HG03378 (cell line): ENCODE measurements at regions not wholly inside any gene's neighbourhood (a gene's known extent, or its start where the extent isn't known, plus 50 kb on each side); places are given as distances from the start of the nearest gene placed in this dataset.
A peak's percentile ranks its signal among the peaks of the same experiment; 100 is the strongest.

Experiments used
- ATAC-seq: cut with Tn5 transposase; IDR thresholded peaks from one replicate; pipeline ENCODE4 v1.9.1; 2021; ENCODE audit warnings: mild to moderate bottlenecking, moderate library complexity; ENCODE audit not compliant: unreplicated experiment

DNA sequence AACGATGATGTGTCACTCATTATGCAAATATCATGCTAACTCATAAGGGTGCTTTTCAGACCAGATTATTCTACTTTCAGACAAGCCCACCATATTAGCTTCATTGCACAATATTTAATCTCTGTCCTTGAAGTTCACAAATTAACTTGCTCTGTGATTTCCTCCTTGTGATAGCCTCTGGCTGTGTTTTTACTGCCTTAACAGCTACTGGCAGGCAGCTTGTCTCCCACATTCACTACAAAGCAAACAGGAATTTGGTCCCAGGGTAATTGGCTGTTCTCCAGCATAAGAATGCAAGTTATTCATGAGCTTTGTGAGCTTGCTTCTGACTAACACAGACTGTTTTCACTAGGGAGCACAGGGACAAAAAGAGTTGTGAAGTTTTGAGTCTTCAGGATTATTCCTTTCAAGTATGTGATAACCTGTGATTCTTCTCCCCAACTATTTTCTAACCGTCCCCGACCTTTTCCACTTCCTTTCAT, 87.9 kb upstream of the HMCN1 start:
- ATAC-seq, result no peak

GRCh38 chr1:185645686-185646085, 88.5 kb upstream of the HMCN1 start:
- ATAC-seq, result no peak

- no peak for ATAC-seq
Measured at GRCh38 chr1:185645162-185645640, 89.0 kb upstream of the HMCN1 start.

- ATAC-seq, result no peak
Measured at GRCh38 chr1:185644531-185644930, 89.7 kb upstream of the HMCN1 start.

GRCh38 chr1:185636848-185637247, 97.3 kb upstream of the HMCN1 start:
- peak; percentile 100 for ATAC-seq

- ATAC-seq, result no peak
Measured at GRCh38 chr1:185634704-185635103, 99.5 kb upstream of the HMCN1 start.

DNA sequence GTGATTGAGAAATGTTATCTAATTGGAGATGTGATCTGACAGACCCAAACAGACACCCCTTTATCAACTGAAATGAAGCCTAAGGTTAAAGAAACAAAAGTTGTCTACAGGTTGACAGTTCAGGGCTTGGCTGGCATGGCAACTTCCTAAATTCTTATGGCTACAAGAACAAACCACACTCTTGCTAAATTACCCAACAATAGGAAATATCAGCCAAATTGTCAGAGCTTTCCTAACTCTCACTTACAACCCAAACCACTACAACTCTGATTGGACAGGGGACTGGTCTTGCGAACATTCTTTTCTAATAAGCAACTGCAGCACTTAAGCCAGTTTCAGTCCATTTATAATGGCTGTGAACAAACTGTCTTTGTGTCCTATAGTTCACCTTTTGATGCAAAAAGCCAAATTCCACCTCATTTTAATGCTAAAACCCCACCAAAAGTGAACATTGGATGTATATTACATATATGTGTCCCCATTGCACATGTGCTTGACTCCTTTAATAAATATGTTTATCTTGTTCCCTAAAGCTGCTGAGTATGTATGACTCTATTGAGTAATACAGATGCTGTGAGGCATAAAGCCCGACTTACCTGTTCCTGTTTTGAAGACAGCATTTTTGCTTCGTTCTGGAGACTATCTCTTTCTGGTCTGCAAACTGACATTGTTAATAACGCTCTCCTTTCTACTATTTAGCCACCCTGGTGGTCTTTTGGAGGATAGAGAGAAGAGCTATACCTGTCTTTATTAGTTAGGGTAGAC, 101.3 kb upstream of the HMCN1 start:
- ATAC-seq, result no peak

DNA sequence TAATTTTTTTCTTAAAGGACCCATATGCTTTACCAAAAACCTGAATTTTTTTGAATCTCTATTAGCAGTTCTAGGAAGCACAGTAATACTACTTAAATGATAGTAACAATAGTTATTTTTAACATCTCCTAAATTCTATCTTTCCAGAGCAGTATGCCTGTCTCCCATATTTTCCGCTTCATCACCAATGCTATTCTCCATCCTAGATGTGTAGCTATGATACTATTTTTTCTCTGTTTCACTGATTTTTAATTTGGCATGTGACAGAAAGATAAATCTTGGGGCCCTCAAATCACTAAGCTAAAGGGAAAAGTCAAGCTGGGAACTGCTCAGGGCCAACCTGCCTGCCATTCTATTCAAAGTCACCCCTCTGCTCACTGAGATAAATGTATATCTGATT, 102.3 kb upstream of the HMCN1 start:
- no peak for ATAC-seq

- no peak for ATAC-seq
Measured at GRCh38 chr1:185627761-185628501, 106.3 kb upstream of the HMCN1 start.

DNA sequence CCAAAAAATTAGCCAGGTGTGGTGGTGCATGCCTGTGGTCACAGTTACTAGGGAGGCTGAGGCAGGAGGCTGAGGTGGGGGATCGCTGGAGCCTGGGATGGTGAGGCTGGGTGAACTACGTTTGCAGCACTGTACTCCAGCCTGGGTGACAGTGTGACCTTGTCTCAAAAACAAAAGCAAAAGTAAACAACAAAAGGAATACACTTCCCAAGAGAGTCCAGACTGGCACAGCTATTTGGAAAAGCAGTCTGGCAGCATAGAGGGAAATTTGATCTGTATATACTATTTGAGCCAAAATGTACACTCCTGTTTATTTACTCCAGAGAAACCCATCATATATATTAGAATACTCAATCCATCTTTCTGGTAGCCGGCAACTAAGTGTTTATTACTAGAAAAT, 107.0 kb upstream of the HMCN1 start:
- no peak for ATAC-seq

GRCh38 chr1:185626344-185626743, 107.8 kb upstream of the HMCN1 start:
- no peak for ATAC-seq

- ATAC-seq, result no peak
Measured at GRCh38 chr1:185610954-185611353, 123.2 kb upstream of the HMCN1 start.

- peak; percentile 85 for ATAC-seq
Measured at GRCh38 chr1:185608177-185608576, 126.0 kb upstream of the HMCN1 start.

DNA sequence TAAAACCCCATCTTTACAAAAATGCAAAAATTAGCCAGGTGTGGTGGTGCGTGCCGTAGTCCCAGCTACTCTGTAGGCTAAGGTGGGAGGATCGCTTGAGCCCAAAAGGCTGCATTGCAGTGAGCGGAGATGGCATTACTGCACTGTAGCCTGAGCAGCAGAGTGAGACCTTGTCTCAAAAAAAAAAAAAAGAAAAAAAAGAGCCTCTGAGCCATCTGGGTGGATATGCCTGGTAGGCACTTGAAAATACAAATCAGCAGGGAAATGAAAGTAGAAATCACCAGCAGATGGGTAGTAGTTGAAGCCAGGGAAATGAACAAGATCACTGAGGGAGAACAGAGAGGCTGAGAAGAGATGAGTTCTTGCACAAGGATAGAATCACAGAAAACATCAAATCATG, 131.0 kb upstream of the HMCN1 start:
- peak; percentile 47 for ATAC-seq

- no peak for ATAC-seq
Measured at GRCh38 chr1:185601189-185601588, 133.0 kb upstream of the HMCN1 start.

- ATAC-seq, result no peak
Measured at GRCh38 chr1:185600641-185601040, 133.6 kb upstream of the HMCN1 start.

DNA sequence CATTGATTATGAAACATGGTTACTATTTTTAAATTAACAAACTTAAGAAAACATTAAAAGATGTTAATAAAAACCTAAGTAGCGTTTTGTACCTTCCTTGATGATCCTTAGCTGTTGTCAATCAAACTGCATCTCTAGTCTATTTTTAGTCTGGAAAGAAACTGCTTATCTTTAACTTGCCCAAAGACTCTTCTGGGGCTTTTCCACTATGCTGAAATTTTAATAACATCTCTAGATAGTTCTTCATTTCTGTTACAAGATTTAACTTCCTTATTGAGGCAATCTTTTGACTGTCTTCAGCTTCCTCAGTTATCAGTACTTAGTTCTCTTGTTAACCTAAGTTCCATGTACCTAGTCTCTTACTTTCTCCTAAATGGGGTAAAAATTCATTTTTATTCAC, 135.9 kb upstream of the HMCN1 start:
- ATAC-seq, result no peak

GRCh38 chr1:185595835-185596667, 138.1 kb upstream of the HMCN1 start:
- peak; percentile 89 for ATAC-seq

DNA sequence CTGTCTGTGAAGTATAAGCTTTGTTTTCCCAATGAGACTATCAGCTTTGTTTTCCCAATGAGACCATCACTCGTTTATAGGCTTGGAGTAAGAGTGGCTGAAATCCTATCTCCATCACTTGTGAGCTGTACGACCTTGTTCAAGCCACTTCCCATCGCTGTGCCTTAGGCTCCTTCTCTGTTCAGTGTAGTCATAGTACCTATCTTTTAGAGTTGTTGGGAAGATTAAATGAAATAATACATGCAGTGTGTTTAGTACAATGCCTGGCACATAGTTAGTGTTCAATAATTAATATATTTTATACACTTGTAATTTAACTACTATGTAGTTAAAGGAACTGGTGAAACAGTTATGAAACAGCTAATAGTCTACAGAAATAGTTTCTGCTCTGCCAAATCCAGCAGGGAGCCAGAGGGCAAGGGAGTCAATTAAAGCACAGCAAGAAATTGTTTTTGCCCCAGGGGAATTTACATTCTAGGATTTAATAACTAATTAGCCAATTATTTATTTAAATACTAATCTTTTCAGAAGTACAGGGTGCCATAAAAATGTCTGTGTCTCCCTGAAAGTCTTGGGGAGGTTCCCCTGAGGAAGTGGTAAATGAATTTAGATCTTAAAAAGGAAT, 139.3 kb upstream of the HMCN1 start:
- no peak for ATAC-seq

GRCh38 chr1:185593271-185593670, 140.9 kb upstream of the HMCN1 start:
- ATAC-seq, result no peak

DNA sequence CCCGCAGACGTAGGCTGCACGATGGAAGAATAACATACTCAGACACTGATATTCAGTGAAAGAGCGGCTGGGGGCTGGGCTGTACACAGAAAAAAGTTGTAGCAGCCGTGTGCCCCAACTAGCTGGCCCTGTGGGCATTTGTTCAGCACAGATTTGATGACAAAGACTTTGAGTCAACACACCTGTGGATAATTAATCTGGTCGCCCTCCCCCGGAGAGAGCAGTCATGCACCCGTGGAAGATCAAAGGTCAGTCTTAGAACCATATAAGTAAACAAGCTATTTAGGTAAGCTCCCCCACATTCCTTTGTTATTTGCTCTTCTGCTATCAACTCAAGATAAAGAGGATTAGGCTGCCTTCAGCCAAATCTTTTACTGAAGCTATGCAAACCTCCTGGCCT, 148.4 kb upstream of the HMCN1 start:
- no peak for ATAC-seq
